Right renal pelvis (tissue), 4 donors: ENCODE measurements at regions not wholly inside any gene's neighbourhood (a gene's known extent, or its start where the extent isn't known, plus 50 kb on each side); places are given as distances from the start of the nearest gene placed in this dataset.

Source experiments
- DNase-seq, 4 donors: peaks; one replicate each; pipeline ENCODE4 v3.0.0-alpha.2; 2013; ENCODE audit warnings: low read depth in 4 of 4, low spot score in 3 of 4, missing footprints in 1 of 4

DNA sequence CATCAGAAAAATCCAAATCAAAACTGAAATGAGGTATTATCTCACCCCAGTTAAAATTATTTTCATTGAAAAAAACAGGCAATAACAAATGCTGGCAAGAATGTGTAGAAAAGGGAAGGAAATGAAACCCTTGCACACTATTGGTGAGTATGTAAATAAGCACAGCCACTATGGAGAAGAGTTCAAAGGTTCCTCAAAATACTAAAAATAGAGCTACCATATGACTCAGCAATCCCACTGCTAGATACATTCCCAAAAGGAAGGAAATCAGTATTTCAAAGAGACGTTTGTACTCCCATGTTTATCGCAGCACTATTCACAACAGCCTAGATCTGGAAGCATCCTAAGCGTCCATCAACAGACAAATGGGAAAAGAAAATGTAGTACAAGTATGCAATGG is 932.4 kb downstream of the PCDH18 start:
- no peak for DNase-seq

- no peak for DNase-seq
Observed at GRCh38 chr4:136590440-136590839, 941.9 kb downstream of the PCDH18 start.

DNA sequence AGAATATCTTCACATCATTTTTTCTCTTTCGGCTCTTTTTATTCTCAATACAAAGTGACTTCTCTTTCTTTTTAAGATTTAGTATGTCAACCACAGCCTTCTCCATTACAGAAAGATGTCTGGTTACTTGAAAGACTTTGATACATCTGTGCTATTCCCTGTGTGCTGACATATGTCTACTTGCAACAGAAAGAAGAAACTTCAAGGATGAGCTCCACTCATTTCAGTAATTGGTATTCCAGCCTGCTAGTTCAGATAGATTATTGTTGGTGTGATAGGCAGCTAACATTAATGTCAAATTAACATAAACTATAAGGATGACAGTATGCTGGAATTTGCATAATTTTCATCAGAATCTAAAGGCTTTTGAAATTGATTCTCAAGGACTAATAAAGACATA is 948.7 kb downstream of the PCDH18 start:
- DNase-seq: no peak

GRCh38 chr4:136581119-136581518 is 951.2 kb downstream of the PCDH18 start:
- DNase-seq: no peak

DNA sequence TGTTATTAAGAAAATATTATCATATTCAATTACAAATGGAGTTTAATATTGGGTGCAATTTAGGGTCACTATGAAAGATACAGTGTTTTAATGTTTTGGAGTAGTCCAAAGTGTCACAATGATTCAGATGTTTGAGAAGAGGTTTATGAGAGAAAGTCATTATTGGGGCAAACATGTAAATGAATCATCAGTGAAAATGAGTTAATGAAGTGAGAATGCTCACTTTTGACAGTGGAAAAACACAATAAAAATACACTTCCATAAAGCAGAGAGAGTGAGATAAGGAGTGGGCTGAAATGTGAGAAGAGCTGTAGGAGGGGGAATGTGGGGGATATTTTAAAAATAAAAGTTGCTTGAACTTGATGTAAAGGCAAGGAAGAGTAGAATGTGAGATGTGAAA is 957.1 kb downstream of the PCDH18 start:
- no peak for DNase-seq

DNA sequence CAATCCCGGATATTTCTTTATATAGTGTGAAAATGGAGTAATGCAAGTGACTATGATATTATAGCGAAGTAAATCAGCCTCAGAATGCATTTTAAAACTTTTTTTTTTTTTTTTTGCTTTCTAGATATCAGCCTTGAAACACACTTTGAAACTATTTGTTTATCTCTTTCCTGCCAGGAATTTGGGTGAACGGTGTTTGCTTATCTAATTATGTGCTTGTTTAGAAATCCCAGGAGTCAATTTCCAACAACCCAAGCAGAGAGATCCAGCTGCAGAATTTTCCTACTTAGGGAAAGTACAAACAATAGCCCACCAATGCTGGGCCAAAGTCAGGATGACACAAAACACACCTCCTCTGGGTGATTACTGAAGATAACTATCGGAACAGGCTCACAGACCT is 958.8 kb downstream of the PCDH18 start:
- DNase-seq: no peak

GRCh38 chr4:136571315-136571714 is 961.0 kb downstream of the PCDH18 start:
- no peak for DNase-seq

DNA sequence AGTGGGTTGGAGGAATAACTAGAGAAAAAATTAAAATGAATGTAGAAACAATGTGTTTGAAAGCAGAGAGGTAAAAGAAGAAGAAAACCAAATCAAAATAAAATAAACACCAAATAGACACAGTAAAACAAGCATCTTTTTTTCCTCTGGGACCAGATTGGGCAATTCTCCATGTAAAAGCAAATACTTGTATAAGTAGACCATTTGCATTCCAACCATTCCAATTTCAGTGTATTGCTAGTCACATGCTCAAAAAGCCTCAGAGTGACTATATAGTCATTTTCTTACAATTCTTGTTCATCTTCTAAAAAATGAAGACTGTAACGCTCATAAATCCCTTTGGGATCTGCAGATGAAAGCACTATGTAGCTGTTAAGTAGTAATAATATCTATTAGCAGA is 969.5 kb downstream of the PCDH18 start:
- DNase-seq: no peak

DNA sequence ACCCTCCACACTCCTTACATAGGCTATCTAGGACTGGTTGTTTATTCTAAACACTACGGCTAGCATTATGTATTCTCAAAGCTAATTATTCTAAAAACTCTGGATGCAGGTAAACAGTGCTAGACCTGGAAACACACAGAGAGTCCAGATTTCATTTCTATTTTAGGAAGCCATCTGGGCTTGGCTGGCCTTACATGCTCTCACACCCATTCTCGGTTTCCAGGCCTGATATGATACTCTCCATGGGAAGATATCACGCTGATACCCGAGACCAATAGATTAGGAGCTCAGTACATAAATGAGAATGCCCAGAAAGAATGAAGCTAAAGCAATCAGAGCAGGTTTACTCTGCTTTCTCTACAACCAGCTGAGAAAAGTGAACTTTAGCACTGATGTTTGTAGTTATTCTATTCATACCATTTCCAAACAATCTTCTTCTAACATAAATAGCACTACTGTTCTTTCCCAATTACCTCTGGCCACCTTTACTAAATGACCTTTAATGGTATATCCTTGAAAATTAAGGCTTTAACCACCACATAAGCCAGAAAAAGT is 973.3 kb downstream of the PCDH18 start:
- no peak for DNase-seq

- no peak for DNase-seq
Observed at GRCh38 chr4:136557396-136557795, 974.9 kb downstream of the PCDH18 start.

- no peak for DNase-seq
Observed at GRCh38 chr4:136554033-136554432, 978.3 kb downstream of the PCDH18 start.

GRCh38 chr4:136551753-136552152 is 980.5 kb downstream of the PCDH18 start:
- DNase-seq: no peak

GRCh38 chr4:136540747-136541146 is 991.5 kb downstream of the PCDH18 start:
- no peak for DNase-seq

DNA sequence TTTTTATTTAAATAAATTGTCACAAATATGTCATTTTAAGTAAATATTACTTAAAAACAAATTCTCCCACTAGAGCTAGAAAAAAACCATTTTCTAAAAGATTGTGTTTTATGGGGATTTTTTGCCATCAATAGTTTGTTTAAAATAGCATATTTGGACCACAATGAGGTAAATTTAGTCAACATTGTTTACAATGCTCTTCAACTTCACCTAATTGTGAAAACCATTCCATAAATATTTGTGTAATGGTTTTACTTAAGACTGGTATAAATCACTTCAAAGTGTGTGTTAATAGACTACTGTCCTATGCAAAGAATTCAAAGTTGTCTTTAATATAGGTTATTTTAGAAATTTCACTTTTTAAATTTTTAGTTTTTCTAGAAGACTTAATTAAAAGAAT is 1004.2 kb downstream of the PCDH18 start:
- DNase-seq: no peak

DNA sequence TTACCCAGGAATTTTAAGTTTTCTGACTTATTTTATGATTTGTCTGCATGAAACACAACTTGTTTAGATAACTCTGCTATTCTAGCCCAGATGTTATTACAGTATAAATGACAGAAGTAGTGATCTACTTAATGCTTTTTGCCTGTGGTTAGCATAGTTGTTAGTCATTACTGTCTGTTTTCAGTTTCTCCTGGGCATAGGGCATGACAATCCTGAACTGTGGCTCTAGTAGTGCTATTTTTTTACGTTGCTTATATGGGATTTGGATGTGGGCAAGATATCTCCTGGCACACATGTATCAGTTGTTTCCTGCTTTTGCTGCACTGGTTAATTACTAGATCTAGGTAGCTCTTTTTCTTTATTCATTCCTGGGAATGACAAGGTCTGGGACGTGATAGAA is 1005.8 kb downstream of the PCDH18 start:
- DNase-seq: no peak

GRCh38 chr4:136524039-136524438 is 1008.3 kb downstream of the PCDH18 start:
- DNase-seq: no peak

- no peak for DNase-seq
Observed at GRCh38 chr4:136516371-136516770, 1015.9 kb downstream of the PCDH18 start.

DNA sequence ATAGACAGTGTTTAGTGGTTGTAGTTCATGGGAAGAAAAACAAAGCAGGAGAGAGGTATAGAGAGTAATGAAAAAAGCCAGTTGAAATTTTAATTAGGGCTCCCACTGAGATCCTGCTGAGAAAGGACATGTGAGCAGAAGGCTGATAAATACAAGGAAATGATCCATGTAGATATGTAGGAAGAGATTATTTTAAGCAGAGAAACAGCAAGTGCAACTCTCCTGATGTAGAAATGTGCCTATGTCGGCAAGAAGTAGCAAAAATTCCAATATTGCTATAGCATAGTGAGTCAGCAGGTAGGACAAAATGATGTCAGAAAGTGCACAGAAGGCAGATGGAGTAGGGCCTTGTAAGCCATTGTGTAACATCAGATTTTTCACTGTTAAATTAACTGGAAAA is 1027.3 kb downstream of the PCDH18 start:
- no peak for DNase-seq

DNA sequence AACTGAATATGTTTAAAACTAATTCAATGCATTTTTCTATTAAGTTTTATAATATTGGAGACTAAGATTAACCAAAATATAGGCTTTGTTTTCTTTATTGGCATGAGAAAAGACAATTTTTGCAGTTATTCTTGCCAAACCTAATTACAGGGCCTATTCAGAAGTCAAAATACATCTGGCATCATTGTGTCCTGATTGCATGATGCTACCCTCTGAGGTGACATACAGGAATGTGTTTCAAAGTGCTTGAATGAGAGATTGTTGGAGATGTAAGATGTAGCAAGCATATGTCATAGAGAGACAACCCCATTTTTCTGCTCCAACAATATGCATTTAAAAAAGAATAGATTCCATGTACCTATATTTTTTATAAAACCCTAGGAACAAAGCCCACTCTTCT is 1036.4 kb downstream of the PCDH18 start:
- no peak for DNase-seq

GRCh38 chr4:136495076-136495475 is 1037.2 kb downstream of the PCDH18 start:
- DNase-seq: no peak

- DNase-seq: no peak
Observed at GRCh38 chr4:136489101-136489500, 1043.2 kb downstream of the PCDH18 start.

- no peak for DNase-seq
Observed at GRCh38 chr4:136484996-136485395, 1047.3 kb downstream of the PCDH18 start.

DNA sequence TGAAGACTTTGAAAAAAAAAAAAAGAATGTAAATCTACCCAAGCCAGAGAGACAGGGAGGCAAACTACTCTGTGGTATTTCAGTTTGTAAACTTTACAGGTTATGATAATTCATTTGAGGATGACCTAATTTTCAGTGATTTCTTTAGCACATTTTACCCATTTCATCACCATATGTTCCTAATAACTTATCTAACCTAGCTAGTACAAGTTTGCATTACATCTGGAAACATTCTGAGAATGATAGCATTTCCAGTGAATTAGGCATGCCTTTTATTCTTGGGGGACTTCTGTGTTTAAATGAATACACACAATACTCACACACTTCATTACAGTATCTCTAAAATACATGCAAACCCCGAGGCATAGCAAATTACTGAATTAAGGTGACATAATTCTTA is 1055.5 kb downstream of the PCDH18 start:
- DNase-seq: no peak
